WERI-Rb-1 (cell line): ENCODE measurements at regions not wholly inside any gene's neighbourhood (a gene's known extent, or its start where the extent isn't known, plus 50 kb on each side); places are given as distances from the start of the nearest gene placed in this dataset.

Experiments
- DNase-seq: peaks from one replicate; pipeline ENCODE4 v3.0.0-alpha.2; 2020
- H3K27ac ChIP-seq: fragments of 250-450 bp; sonication (Bioruptor Pico); 2 replicates; pipeline ENCODE4 v1.5.1; 2020; ENCODE audit warnings: mild to moderate bottlenecking, moderate library complexity
- H3K27me3 ChIP-seq: fragments of 250-450 bp; sonication (Bioruptor Pico); 2 replicates; pipeline ENCODE4 v1.5.1; 2021; ENCODE audit warnings: mild to moderate bottlenecking, low read depth, moderate library complexity; ENCODE audit not compliant: insufficient read depth, severe bottlenecking
- H3K36me3 ChIP-seq: fragments of 250-450 bp; sonication (Bioruptor Pico); 2 replicates; pipeline ENCODE4 v1.5.1; 2020; ENCODE audit warnings: mild to moderate bottlenecking, moderate library complexity
- H3K4me3 ChIP-seq: 2 replicates; pipeline ENCODE4 v1.5.1; 2011; ENCODE audit warnings: low read depth, mild to moderate bottlenecking, control low read depth, low read length
- H3K9me3 ChIP-seq: fragments of 250-450 bp; sonication (Bioruptor Pico); 2 replicates; pipeline ENCODE4 v1.5.1; 2021; ENCODE audit warnings: mild to moderate bottlenecking, moderate library complexity; ENCODE audit not compliant: severe bottlenecking
- CTCF ChIP-seq: IDR thresholded peaks from 2 replicates; pipeline ENCODE4 v1.5.1; 2011; ENCODE audit warnings: low read depth, mild to moderate bottlenecking, control low read depth, inconsistent platforms, low read length

- no peaks in the 10 kb centered on the region for H3K36me3 ChIP-seq
- no peak overlapping the region for H3K4me3 ChIP-seq
- no peaks in the 10 kb centered on the region for H3K27me3 ChIP-seq
- peak; percentile 31 for DNase-seq
- no peaks in the 10 kb centered on the region for H3K9me3 ChIP-seq
- no peak for TF ChIP-seq CTCF
- no peak overlapping the region for H3K27ac ChIP-seq
These were observed 189.0 kb downstream of the PLPP3 start for GRCh38 chr1:56390232-56390867.

GRCh38 chr1:56389813-56390212 is 189.6 kb downstream of the PLPP3 start:
- DNase-seq, result no peak
- Histone ChIP-seq H3K9me3 (no peaks in the 10 kb centered on the region), H3K4me3 (no peak overlapping the region), H3K27ac (no peak overlapping the region), H3K27me3 (no peaks in the 10 kb centered on the region), H3K36me3 (no peaks in the 10 kb centered on the region)
- TF ChIP-seq CTCF, result no peak

- no peaks in the 10 kb centered on the region for H3K9me3 ChIP-seq
- H3K36me3 ChIP-seq, result no peaks in the 10 kb centered on the region
- H3K27me3 ChIP-seq, result no peaks in the 10 kb centered on the region
- no peak overlapping the region for H3K4me3 ChIP-seq
- no peak for DNase-seq
- TF ChIP-seq CTCF, result no peak
- no peak overlapping the region for H3K27ac ChIP-seq
These were observed 192.2 kb downstream of the PLPP3 start for GRCh38 chr1:56387071-56387740.

- no peaks in the 10 kb centered on the region for H3K36me3 ChIP-seq
- no peak overlapping the region for H3K27ac ChIP-seq
- no peaks in the 10 kb centered on the region for H3K9me3 ChIP-seq
- no peak for TF ChIP-seq CTCF
- no peak overlapping the region for H3K4me3 ChIP-seq
- H3K27me3 ChIP-seq, result no peaks in the 10 kb centered on the region
- DNase-seq, result no peak
These were observed 194.0 kb downstream of the PLPP3 start for GRCh38 chr1:56385314-56385713.

- no peak for TF ChIP-seq CTCF
- no peaks in the 10 kb centered on the region for H3K9me3 ChIP-seq
- no peak overlapping the region for H3K4me3 ChIP-seq
- DNase-seq, result no peak
- H3K27me3 ChIP-seq, result no peaks in the 10 kb centered on the region
- no peaks in the 10 kb centered on the region for H3K36me3 ChIP-seq
- H3K27ac ChIP-seq, result no peak overlapping the region
These were observed 196.4 kb downstream of the PLPP3 start for GRCh38 chr1:56382929-56383328.
